ENCODE measurements at regions not wholly inside any gene's neighbourhood (a gene's known extent, or its start where the extent isn't known, plus 50 kb on each side); places are given as distances from the start of the nearest gene placed in this dataset.

- WGBS, 3 donors = 79 to 90% (median 90%) methylated on average over 1 of the region's 1 CpG
- Histone ChIP-seq H3K27ac (no peak overlapping the region), H3K9me3 (no peaks in the 10 kb centered on the region), H3K4me1 (ENCODE audit: insufficient read depth) (no peaks in the 10 kb centered on the region), H3K4me3 (no peak overlapping the region), H3K36me3 (no peaks in the 10 kb centered on the region), H3K27me3 (no peaks in the 10 kb centered on the region)
- intact Hi-C loops (cut with DNase I) = no loop called here
- TF ChIP-seq CTCF (IDR thresholded peaks at IDR 0.05) (no peak), EP300 (IDR thresholded peaks at IDR 0.05) (no peak), POLR2A (IDR thresholded peaks at IDR 0.05) (no peak)
- no peak for DNase-seq
Measured at GRCh38 chr4:160485071-160485687, 1382.3 kb downstream of the RAPGEF2 start.

GRCh38 chr4:160492181-160492580 lies 1389.3 kb downstream of the RAPGEF2 start:
- no peak for DNase-seq
- Histone ChIP-seq H3K4me3 (no peak overlapping the region), H3K27ac (no peak overlapping the region), H3K27me3 (no peaks in the 10 kb centered on the region), H3K9me3 (no peaks in the 10 kb centered on the region), H3K4me1 (ENCODE audit: insufficient read depth) (no peaks in the 10 kb centered on the region), H3K36me3 (no peaks in the 10 kb centered on the region)
- intact Hi-C loops (cut with DNase I) = no loop called here
- no peak for TF ChIP-seq CTCF (IDR thresholded peaks at IDR 0.05)
- TF ChIP-seq POLR2A (IDR thresholded peaks at IDR 0.05) = no peak
- no peak for TF ChIP-seq EP300 (IDR thresholded peaks at IDR 0.05)

- Histone ChIP-seq H3K36me3 (no peaks in the 10 kb centered on the region), H3K4me1 (ENCODE audit: insufficient read depth) (no peaks in the 10 kb centered on the region), H3K27me3 (no peaks in the 10 kb centered on the region), H3K27ac (no peak overlapping the region), H3K9me3 (no peaks in the 10 kb centered on the region), H3K4me3 (no peak overlapping the region)
- intact Hi-C loops (cut with DNase I) = no loop called here
- WGBS, 3 donors = 70 to 82% (median 79%) methylated on average over 1 of the region's 1 CpG
- TF ChIP-seq POLR2A (IDR thresholded peaks at IDR 0.05) (no peak), CTCF (IDR thresholded peaks at IDR 0.05) (no peak), EP300 (IDR thresholded peaks at IDR 0.05) (no peak)
- DNase-seq = no peak
Measured at GRCh38 chr4:160493206-160493605, 1390.3 kb downstream of the RAPGEF2 start.

- H3K27me3 ChIP-seq = no peaks in the 10 kb centered on the region
- H3K4me3 ChIP-seq = no peak overlapping the region
- H3K9me3 ChIP-seq = no peaks in the 10 kb centered on the region
- H3K4me1 ChIP-seq (ENCODE audit: insufficient read depth) = no peaks in the 10 kb centered on the region
- no peak for TF ChIP-seq CTCF (IDR thresholded peaks at IDR 0.05)
- no peak for TF ChIP-seq EP300 (IDR thresholded peaks at IDR 0.05)
- no peak for TF ChIP-seq POLR2A (IDR thresholded peaks at IDR 0.05)
- 50 to 60% (median 54%) methylated on average over 2 of the region's 2 CpGs for WGBS, 3 donors
- intact Hi-C loops (cut with DNase I) = no loop called here
- H3K27ac ChIP-seq = no peak overlapping the region
- DNase-seq = no peak
- no peaks in the 10 kb centered on the region for H3K36me3 ChIP-seq
Measured at GRCh38 chr4:160495356-160495755, 1392.5 kb downstream of the RAPGEF2 start.

Measured in ovary (tissue), 7 donors.